ENCODE measurements at regions not wholly inside any gene's neighbourhood (a gene's known extent, or its start where the extent isn't known, plus 50 kb on each side); places are given as distances from the start of the nearest gene placed in this dataset.

DNA sequence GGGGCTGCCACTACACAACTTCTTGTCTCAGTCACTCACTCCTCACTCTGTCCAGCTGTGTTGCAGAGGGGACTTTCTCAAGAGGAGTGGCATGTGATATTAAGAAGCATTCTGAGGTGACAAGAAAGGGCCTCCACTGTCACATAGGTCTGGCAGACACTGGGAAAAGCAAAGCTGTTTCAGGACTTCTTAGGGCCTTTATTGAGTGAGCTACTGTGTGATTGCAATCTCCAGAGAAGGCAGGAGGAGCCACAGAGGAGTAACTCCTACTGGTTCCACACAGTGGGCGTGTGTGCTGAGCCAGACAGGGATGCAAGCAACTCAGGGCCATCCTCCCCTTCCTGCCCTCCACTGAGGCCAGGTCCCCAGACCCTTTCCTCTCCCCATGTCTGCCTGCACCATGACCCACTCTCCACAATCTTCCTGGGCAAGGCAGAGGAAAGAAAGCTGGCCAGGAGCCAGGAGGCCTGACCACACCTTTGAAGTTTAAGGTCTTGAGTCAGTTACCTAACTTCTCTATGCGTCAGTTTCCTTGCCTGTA lies 262.0 kb upstream of the ZMIZ1 start:
- no peak overlapping the region for H3K4me3 ChIP-seq (ENCODE audit: low read depth, low read length)
- H3K9ac ChIP-seq (ENCODE audit: low read depth, low read length) = no peak overlapping the region
- H3K27me3 ChIP-seq (ENCODE audit: control insufficient read depth, insufficient read depth, low read length) = no peaks in the 10 kb centered on the region
- H3K9me3 ChIP-seq (ENCODE audit: control insufficient read depth, insufficient read depth, low read length) = no peaks in the 10 kb centered on the region
- no peaks in the 10 kb centered on the region for H3K4me1 ChIP-seq (ENCODE audit: control insufficient read depth, insufficient read depth, low read length)
- no peaks in the 10 kb centered on the region for H3K36me3 ChIP-seq (ENCODE audit: control insufficient read depth, insufficient read depth, low read length)

DNA sequence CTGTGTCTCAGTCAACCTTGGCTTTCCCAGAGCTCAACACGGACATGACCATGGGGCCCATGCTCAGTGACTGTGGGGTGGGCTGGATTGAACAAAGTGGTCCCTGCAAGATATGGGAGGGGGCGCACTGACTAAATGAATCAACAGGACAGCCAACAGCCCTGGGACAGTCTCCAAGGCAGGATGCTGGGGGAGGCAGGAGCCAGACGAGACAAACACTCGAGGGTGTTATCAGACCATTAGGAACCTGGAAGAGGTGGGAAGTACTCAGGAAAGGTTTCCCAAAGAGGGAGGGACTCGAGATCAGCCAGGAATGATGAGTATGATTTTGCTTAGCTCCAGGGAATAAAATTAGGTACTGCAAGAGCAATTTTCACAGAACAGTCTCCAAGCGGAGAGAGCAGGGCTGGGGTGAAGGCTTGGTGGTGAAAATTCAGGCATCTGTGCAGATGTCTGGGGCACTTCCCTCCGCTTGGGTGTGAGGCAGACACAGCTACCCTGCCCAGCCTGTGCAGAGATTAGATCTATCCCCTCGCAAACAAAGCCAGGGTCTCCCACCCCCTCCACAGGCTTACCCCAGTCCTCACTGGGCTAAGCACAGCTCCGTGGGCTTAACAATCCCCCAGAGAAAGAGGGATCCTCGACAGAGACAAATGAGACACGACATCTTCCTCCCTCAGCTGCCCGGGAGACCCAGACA lies 261.1 kb upstream of the ZMIZ1 start:
- no peak overlapping the region for H3K9ac ChIP-seq (ENCODE audit: low read depth, low read length)
- H3K4me1 ChIP-seq (ENCODE audit: control insufficient read depth, insufficient read depth, low read length) = no peaks in the 10 kb centered on the region
- H3K4me3 ChIP-seq (ENCODE audit: low read depth, low read length) = no peak overlapping the region
- H3K36me3 ChIP-seq (ENCODE audit: control insufficient read depth, insufficient read depth, low read length) = no peaks in the 10 kb centered on the region
- H3K9me3 ChIP-seq (ENCODE audit: control insufficient read depth, insufficient read depth, low read length) = no peaks in the 10 kb centered on the region
- no peaks in the 10 kb centered on the region for H3K27me3 ChIP-seq (ENCODE audit: control insufficient read depth, insufficient read depth, low read length)

- no peaks in the 10 kb centered on the region for H3K27me3 ChIP-seq (ENCODE audit: control insufficient read depth, insufficient read depth, low read length)
- H3K9me3 ChIP-seq (ENCODE audit: control insufficient read depth, insufficient read depth, low read length) = no peaks in the 10 kb centered on the region
- no peak overlapping the region for H3K9ac ChIP-seq (ENCODE audit: low read depth, low read length)
- no peaks in the 10 kb centered on the region for H3K4me1 ChIP-seq (ENCODE audit: control insufficient read depth, insufficient read depth, low read length)
- no peaks in the 10 kb centered on the region for H3K36me3 ChIP-seq (ENCODE audit: control insufficient read depth, insufficient read depth, low read length)
- no peak overlapping the region for H3K4me3 ChIP-seq (ENCODE audit: low read depth, low read length)
These were observed 260.5 kb upstream of the ZMIZ1 start for GRCh38 chr10:78808286-78808685.

DNA sequence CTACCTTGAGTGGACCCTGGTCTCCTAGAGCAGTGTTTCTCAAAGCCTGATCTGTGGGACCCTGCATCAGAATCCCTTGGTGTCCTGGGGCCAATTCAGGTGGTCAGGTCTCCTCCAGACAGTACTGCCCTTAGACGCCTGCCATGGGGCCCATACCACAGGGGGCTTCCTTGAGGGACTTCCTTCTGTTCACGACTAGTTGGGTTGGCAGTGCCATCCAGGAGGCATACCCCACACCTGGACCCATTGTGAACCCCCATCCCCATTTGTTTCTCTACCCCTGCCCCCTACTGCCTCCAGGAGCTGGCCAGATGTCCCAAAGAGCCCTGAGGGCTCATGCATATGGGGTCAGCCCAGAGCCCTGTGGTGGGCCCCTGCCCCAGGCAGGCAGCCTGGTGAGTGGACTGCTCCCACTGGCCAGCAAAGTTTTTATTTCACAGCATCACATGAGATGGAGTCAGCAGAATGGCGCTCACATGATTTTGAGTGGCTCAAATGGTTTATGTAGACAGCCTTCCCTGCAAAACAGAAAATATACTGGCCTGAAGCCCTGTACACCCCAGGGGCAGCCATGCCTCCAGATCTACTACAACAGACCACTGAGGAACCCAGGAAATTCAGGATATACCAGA lies 259.9 kb upstream of the ZMIZ1 start:
- no peaks in the 10 kb centered on the region for H3K36me3 ChIP-seq (ENCODE audit: control insufficient read depth, insufficient read depth, low read length)
- H3K9ac ChIP-seq (ENCODE audit: low read depth, low read length) = no peak overlapping the region
- H3K27me3 ChIP-seq (ENCODE audit: control insufficient read depth, insufficient read depth, low read length) = no peaks in the 10 kb centered on the region
- H3K4me1 ChIP-seq (ENCODE audit: control insufficient read depth, insufficient read depth, low read length) = no peaks in the 10 kb centered on the region
- H3K9me3 ChIP-seq (ENCODE audit: control insufficient read depth, insufficient read depth, low read length) = no peaks in the 10 kb centered on the region
- no peak overlapping the region for H3K4me3 ChIP-seq (ENCODE audit: low read depth, low read length)

DNA sequence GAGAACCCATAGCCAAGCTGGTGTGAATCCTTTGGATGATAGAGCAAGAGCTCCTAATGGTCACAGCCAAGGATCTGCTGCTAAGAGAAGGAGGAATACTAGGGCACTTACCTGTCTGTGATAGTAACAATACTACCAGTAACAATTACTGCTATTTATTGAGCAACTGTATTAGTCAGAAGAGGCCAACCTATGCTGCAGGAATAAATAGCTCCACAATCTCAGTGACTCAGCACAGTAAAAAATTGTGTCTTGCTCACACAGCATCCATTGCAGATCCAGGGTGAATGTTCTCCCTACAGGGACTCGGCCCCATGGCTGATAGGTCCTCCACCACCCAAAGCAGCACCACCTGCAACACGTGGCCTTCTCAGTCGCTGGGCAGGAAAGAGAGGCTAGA lies 257.6 kb upstream of the ZMIZ1 start:
- Histone ChIP-seq H3K9me3 (ENCODE audit: control insufficient read depth, insufficient read depth, low read length) (no peaks in the 10 kb centered on the region), H3K36me3 (ENCODE audit: control insufficient read depth, insufficient read depth, low read length) (no peaks in the 10 kb centered on the region), H3K27me3 (ENCODE audit: control insufficient read depth, insufficient read depth, low read length) (no peaks in the 10 kb centered on the region), H3K4me3 (ENCODE audit: low read depth, low read length) (no peak overlapping the region), H3K9ac (ENCODE audit: low read depth, low read length) (no peak overlapping the region), H3K4me1 (ENCODE audit: control insufficient read depth, insufficient read depth, low read length) (no peaks in the 10 kb centered on the region)

GRCh38 chr10:78812571-78813318 lies 256.0 kb upstream of the ZMIZ1 start:
- H3K9ac ChIP-seq (ENCODE audit: low read depth, low read length) = no peak overlapping the region
- H3K4me1 ChIP-seq (ENCODE audit: control insufficient read depth, insufficient read depth, low read length) = peaks cover 2% of the 10 kb centered on the region
- no peaks in the 10 kb centered on the region for H3K9me3 ChIP-seq (ENCODE audit: control insufficient read depth, insufficient read depth, low read length)
- no peak overlapping the region for H3K4me3 ChIP-seq (ENCODE audit: low read depth, low read length)
- H3K36me3 ChIP-seq (ENCODE audit: control insufficient read depth, insufficient read depth, low read length) = no peaks in the 10 kb centered on the region
- no peaks in the 10 kb centered on the region for H3K27me3 ChIP-seq (ENCODE audit: control insufficient read depth, insufficient read depth, low read length)

DNA sequence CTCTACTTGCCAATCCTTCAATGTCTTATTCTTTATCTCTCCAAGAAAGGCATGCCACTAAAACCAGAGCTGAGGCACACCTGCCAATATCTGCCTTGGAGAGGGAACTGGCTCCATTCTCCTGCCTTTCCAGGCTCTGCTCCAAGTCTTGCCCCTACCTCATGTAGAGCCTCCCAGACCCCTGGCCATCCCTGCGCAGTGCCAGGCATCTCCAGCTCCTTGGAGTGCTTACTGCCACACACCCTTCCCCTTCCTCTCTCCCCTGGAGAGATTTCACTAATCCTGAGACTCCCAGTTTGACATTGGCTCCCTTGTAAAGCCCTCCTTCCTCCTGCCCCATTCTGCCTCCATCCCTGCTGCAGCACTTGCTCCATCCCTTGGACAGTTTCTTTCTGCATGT lies 255.2 kb upstream of the ZMIZ1 start:
- peaks cover 6% of the 10 kb centered on the region for H3K4me1 ChIP-seq (ENCODE audit: control insufficient read depth, insufficient read depth, low read length)
- H3K36me3 ChIP-seq (ENCODE audit: control insufficient read depth, insufficient read depth, low read length) = no peaks in the 10 kb centered on the region
- no peak overlapping the region for H3K9ac ChIP-seq (ENCODE audit: low read depth, low read length)
- no peaks in the 10 kb centered on the region for H3K27me3 ChIP-seq (ENCODE audit: control insufficient read depth, insufficient read depth, low read length)
- H3K4me3 ChIP-seq (ENCODE audit: low read depth, low read length) = no peak overlapping the region
- no peaks in the 10 kb centered on the region for H3K9me3 ChIP-seq (ENCODE audit: control insufficient read depth, insufficient read depth, low read length)

GRCh38 chr10:78813998-78814399 lies 254.8 kb upstream of the ZMIZ1 start:
- H3K9ac ChIP-seq (ENCODE audit: low read depth, low read length) = no peak overlapping the region
- H3K4me3 ChIP-seq (ENCODE audit: low read depth, low read length) = no peak overlapping the region
- H3K36me3 ChIP-seq (ENCODE audit: control insufficient read depth, insufficient read depth, low read length) = no peaks in the 10 kb centered on the region
- H3K9me3 ChIP-seq (ENCODE audit: control insufficient read depth, insufficient read depth, low read length) = no peaks in the 10 kb centered on the region
- H3K4me1 ChIP-seq (ENCODE audit: control insufficient read depth, insufficient read depth, low read length) = peaks cover 6% of the 10 kb centered on the region
- H3K27me3 ChIP-seq (ENCODE audit: control insufficient read depth, insufficient read depth, low read length) = no peaks in the 10 kb centered on the region

- H3K36me3 ChIP-seq (ENCODE audit: control insufficient read depth, insufficient read depth, low read length) = no peaks in the 10 kb centered on the region
- H3K9ac ChIP-seq (ENCODE audit: low read depth, low read length) = no peak overlapping the region
- H3K4me1 ChIP-seq (ENCODE audit: control insufficient read depth, insufficient read depth, low read length) = peaks cover 6% of the 10 kb centered on the region
- H3K27me3 ChIP-seq (ENCODE audit: control insufficient read depth, insufficient read depth, low read length) = no peaks in the 10 kb centered on the region
- no peak overlapping the region for H3K4me3 ChIP-seq (ENCODE audit: low read depth, low read length)
- H3K9me3 ChIP-seq (ENCODE audit: control insufficient read depth, insufficient read depth, low read length) = no peaks in the 10 kb centered on the region
These were observed 254.4 kb upstream of the ZMIZ1 start for GRCh38 chr10:78814407-78814806.

GRCh38 chr10:78815702-78816334 lies 252.9 kb upstream of the ZMIZ1 start:
- no peaks in the 10 kb centered on the region for H3K36me3 ChIP-seq (ENCODE audit: control insufficient read depth, insufficient read depth, low read length)

GRCh38 chr10:78817361-78817760 lies 251.4 kb upstream of the ZMIZ1 start:
- Histone ChIP-seq H3K27me3 (ENCODE audit: control insufficient read depth, insufficient read depth, low read length) (no peaks in the 10 kb centered on the region), H3K9me3 (ENCODE audit: control insufficient read depth, insufficient read depth, low read length) (no peaks in the 10 kb centered on the region), H3K4me3 (ENCODE audit: low read depth, low read length) (no peak overlapping the region), H3K9ac (ENCODE audit: low read depth, low read length) (no peak overlapping the region), H3K4me1 (ENCODE audit: control insufficient read depth, insufficient read depth, low read length) (peaks cover 6% of the 10 kb centered on the region), H3K36me3 (ENCODE audit: control insufficient read depth, insufficient read depth, low read length) (no peaks in the 10 kb centered on the region)

More at GRCh38 chr10:78815702-78816334, 252.9 kb upstream of the ZMIZ1 start:
- Histone ChIP-seq H3K4me1 (ENCODE audit: control insufficient read depth, insufficient read depth, low read length) (peaks cover 6% of the 10 kb centered on the region), H3K9ac (ENCODE audit: low read depth, low read length) (no peak overlapping the region), H3K9me3 (ENCODE audit: control insufficient read depth, insufficient read depth, low read length) (no peaks in the 10 kb centered on the region), H3K27me3 (ENCODE audit: control insufficient read depth, insufficient read depth, low read length) (no peaks in the 10 kb centered on the region), H3K4me3 (ENCODE audit: low read depth, low read length) (no peak overlapping the region)
